GM20000 (cell line): ENCODE measurements at regions not wholly inside any gene's neighbourhood (a gene's known extent, or its start where the extent isn't known, plus 50 kb on each side); places are given as distances from the start of the nearest gene placed in this dataset.

ENCODE experiments used
- DNase-seq: peaks from one replicate; pipeline ENCODE4 v3.0.0; 2012; ENCODE audit warnings: low spot score
- CTCF ChIP-seq: IDR thresholded peaks from 2 replicates; pipeline ENCODE4 v1.5.1; 2012; ENCODE audit warnings: mild to moderate bottlenecking, control low read depth; ENCODE audit errors: extremely low read depth, missing control alignments

DNA sequence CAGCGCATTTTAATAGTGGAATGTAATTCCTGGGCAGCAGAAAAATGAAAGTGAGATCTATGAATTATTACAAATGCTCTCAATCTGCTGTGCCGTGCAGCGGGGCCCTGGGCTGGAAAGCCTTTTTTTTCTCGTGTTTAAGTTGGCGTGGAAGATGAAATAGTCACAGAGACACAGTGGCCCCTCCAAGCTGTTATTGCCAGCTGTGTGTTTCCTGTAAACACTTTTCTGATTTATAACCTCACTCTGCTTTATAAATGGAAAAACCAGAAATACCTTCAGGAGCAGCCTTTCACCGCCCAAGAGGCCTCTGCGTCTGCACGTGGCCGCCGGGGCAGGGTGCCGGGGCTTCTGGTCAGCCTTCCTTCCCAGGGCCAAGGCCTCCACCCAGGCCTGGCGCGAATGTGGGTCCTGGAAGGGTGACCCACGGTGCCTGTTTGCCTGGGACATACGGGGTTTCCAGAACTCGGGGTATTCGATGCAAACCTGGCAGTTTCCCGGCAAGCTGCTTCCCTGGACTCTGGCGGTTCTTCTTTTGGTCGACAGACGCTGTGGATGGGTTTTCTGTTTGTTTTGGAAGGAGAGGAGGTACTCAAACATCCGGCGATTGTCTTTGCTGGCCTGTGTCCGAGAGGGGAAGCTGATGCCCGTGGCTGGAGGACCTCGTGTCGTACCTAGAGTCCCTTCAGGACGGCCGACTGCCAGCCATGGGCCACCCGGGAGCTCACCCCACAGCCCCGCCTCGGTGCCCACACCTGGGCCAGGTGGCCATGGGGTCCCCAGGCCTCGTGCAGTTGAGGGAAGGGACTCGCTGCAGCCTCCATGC is 256.7 kb downstream of the PARP8 start:
- no peak for TF ChIP-seq CTCF

DNA sequence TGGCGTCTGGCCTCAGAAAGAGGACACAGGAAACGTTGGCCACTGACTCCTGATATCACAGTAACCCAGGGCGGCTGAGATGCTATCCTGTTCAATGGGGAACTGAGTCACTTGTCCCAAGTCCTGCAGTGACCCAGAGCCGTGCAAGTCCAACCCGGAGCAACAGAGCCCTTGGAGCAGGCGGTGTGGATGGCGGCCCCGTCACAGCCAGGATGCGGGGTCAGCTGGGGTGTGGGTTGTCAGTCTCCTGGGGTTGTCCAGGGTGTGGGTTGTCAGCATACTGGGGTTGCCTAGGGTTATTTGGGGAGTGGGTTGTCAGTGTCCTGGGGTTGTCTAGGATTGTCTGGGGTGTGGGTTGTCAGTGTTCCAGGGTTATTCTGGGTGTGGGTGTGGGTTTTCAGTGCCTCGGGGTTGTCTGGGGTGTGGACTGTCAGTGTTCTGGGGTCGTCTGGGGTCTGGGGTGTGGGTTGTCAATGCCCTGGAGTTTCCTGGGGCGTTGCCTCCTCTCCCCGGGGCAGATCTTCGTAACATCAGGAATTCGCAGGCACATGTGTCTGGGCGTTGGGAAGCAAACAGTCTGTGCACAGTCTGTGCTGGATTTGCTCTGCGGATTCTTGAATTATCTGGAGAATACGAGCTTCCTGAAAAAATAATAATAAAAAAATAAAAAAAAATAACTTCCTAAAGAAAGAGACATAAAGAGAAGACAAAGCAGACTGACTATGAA is 257.5 kb downstream of the PARP8 start:
- DNase-seq = no peak
- no peak for TF ChIP-seq CTCF

More for the DNA sequence above, 256.7 kb downstream of the PARP8 start:
- DNase-seq = no peak

DNA sequence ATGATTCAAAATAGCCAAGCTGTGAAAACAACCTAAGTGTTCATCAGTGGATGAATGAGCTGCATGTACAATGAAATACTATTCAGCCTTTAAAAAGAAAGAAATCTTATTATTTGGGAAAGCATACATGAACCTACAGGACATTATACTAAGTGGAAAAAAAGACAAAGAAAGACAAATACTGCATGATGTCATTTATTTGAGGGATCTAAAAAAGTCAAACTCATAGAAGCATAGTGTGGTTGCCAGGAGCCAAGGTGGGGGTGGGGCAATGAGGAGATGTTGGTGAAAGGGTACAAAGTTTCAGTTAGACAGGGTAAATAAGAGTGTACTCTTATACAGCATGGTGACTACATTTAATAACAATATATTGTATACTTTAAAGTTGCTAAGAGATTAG is 261.5 kb downstream of the PARP8 start:
- TF ChIP-seq CTCF = no peak

DNA sequence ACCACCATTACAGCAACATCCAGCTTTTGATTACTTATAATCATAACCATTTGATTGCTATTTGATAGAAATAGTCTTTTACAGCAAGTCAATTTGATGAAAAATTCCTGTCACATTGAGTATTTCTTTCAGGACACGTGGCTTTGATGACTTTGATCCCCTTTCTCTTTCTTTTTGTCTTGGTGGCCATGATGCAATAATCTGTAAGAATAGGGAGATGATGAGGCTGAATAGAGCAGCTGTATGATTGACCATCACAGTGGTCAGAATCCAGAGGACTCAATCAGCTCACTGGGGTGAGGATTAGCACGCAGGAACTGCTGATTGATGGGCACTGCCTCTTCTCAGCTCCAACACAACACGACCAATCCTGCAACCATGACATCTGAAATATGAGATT is 262.7 kb downstream of the PARP8 start:
- no peak for DNase-seq
- no peak for TF ChIP-seq CTCF

More for the DNA sequence above, 261.5 kb downstream of the PARP8 start:
- no peak for DNase-seq

GRCh38 chr5:50934343-50934742 is 267.9 kb downstream of the PARP8 start:
- TF ChIP-seq CTCF = no peak
- no peak for DNase-seq

GRCh38 chr5:50945139-50945538 is 278.7 kb downstream of the PARP8 start:
- DNase-seq = no peak
- TF ChIP-seq CTCF = no peak

DNA sequence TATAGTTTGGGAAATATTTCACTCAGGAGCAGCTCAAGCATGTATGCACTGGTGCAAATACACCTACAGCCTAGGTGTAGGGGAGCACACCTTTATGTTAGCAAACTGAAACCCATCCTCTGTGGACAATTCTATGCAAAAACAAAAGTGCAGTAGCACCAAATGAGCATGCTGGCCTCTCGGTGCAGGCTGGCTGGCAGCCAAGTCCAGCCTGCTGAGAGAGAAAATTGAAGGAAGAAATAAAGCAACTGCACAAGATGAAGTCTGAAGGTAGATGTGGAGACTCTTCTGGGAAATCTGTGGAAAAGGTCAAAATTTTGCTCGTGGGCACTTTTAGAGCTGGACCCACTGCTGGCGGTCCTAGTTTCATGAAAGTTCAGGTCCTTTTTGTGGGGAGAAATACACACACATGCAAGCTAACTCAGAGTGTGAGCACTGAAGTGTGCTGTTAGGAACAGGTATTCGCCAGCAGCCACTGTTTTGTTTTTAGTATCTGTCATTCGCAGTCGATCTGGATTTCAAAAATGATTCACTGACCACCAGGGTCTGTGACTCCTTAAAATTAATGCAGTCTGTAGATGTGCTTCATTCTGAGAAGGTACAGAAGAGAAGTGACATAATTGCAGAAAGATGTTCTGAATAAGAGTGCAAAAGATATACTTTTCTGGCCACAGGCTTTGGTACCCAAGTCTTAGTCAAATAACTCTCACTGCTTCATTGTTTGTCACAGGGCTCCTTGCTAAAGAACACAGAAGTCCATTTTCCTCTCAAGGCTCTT is 281.7 kb downstream of the PARP8 start:
- DNase-seq = no peak
- TF ChIP-seq CTCF = no peak
